ENCODE measurements at regions not wholly inside any gene's neighbourhood (a gene's known extent, or its start where the extent isn't known, plus 50 kb on each side); places are given as distances from the start of the nearest gene placed in this dataset.

GRCh38 chr16:26642047-26642664 is 424.6 kb upstream of the C16orf82 start:
- no peak overlapping the region for H3K9ac ChIP-seq (ENCODE audit: low read length)
- no peak overlapping the region for H3K4me3 ChIP-seq (ENCODE audit: low read length)
- DNase-seq (ENCODE audit: low read depth), result no peak
- H3K36me3 ChIP-seq (ENCODE audit: control insufficient read depth, insufficient read depth, low read length, severe bottlenecking), result no peaks in the 10 kb centered on the region
- H3K4me1 ChIP-seq (ENCODE audit: control insufficient read depth, insufficient read depth, low read length), result no peaks in the 10 kb centered on the region
- H3K9me3 ChIP-seq (ENCODE audit: control insufficient read depth, low read length), result no peaks in the 10 kb centered on the region
- H3K27me3 ChIP-seq (replicated peaks; ENCODE audit: control insufficient read depth, insufficient read depth, low read length), result peaks cover 13% of the 10 kb centered on the region

- Histone ChIP-seq H3K4me3 (ENCODE audit: low read length) (no peak overlapping the region), H3K27me3 (replicated peaks; ENCODE audit: control insufficient read depth, insufficient read depth, low read length) (peaks cover 17% of the 10 kb centered on the region), H3K9ac (ENCODE audit: low read length) (no peak overlapping the region), H3K36me3 (ENCODE audit: control insufficient read depth, insufficient read depth, low read length, severe bottlenecking) (no peaks in the 10 kb centered on the region), H3K4me1 (ENCODE audit: control insufficient read depth, insufficient read depth, low read length) (no peaks in the 10 kb centered on the region), H3K9me3 (ENCODE audit: control insufficient read depth, low read length) (no peaks in the 10 kb centered on the region)
- no peak for DNase-seq (ENCODE audit: low read depth)
Measured at GRCh38 chr16:26643519-26643918, 423.2 kb upstream of the C16orf82 start.

GRCh38 chr16:26644912-26645543 is 421.7 kb upstream of the C16orf82 start:
- DNase-seq (ENCODE audit: low read depth), result no peak

GRCh38 chr16:26645614-26646013 is 421.1 kb upstream of the C16orf82 start:
- Histone ChIP-seq H3K27me3 (replicated peaks; ENCODE audit: control insufficient read depth, insufficient read depth, low read length) (peaks cover 17% of the 10 kb centered on the region), H3K4me3 (ENCODE audit: low read length) (no peak overlapping the region), H3K9ac (ENCODE audit: low read length) (no peak overlapping the region), H3K36me3 (ENCODE audit: control insufficient read depth, insufficient read depth, low read length, severe bottlenecking) (no peaks in the 10 kb centered on the region), H3K4me1 (ENCODE audit: control insufficient read depth, insufficient read depth, low read length) (no peaks in the 10 kb centered on the region), H3K9me3 (ENCODE audit: control insufficient read depth, low read length) (no peaks in the 10 kb centered on the region)
- DNase-seq (ENCODE audit: low read depth), result no peak

More at GRCh38 chr16:26644912-26645543, 421.7 kb upstream of the C16orf82 start:
- Histone ChIP-seq H3K27me3 (replicated peaks; ENCODE audit: control insufficient read depth, insufficient read depth, low read length) (peaks cover 17% of the 10 kb centered on the region), H3K4me3 (ENCODE audit: low read length) (no peak overlapping the region), H3K9ac (ENCODE audit: low read length) (no peak overlapping the region), H3K4me1 (ENCODE audit: control insufficient read depth, insufficient read depth, low read length) (no peaks in the 10 kb centered on the region), H3K36me3 (ENCODE audit: control insufficient read depth, insufficient read depth, low read length, severe bottlenecking) (no peaks in the 10 kb centered on the region), H3K9me3 (ENCODE audit: control insufficient read depth, low read length) (no peaks in the 10 kb centered on the region)

GRCh38 chr16:26647870-26648269 is 418.9 kb upstream of the C16orf82 start:
- Histone ChIP-seq H3K9ac (ENCODE audit: low read length) (no peak overlapping the region), H3K36me3 (ENCODE audit: control insufficient read depth, insufficient read depth, low read length, severe bottlenecking) (no peaks in the 10 kb centered on the region), H3K27me3 (replicated peaks; ENCODE audit: control insufficient read depth, insufficient read depth, low read length) (peaks cover 14% of the 10 kb centered on the region), H3K9me3 (ENCODE audit: control insufficient read depth, low read length) (peaks cover 3% of the 10 kb centered on the region), H3K4me3 (ENCODE audit: low read length) (no peak overlapping the region), H3K4me1 (ENCODE audit: control insufficient read depth, insufficient read depth, low read length) (no peaks in the 10 kb centered on the region)
- no peak for DNase-seq (ENCODE audit: low read depth)

GRCh38 chr16:26648851-26649250 is 417.9 kb upstream of the C16orf82 start:
- H3K4me1 ChIP-seq (ENCODE audit: control insufficient read depth, insufficient read depth, low read length), result no peaks in the 10 kb centered on the region
- no peaks in the 10 kb centered on the region for H3K36me3 ChIP-seq (ENCODE audit: control insufficient read depth, insufficient read depth, low read length, severe bottlenecking)
- peaks cover 14% of the 10 kb centered on the region for H3K27me3 ChIP-seq (replicated peaks; ENCODE audit: control insufficient read depth, insufficient read depth, low read length)
- H3K9me3 ChIP-seq (ENCODE audit: control insufficient read depth, low read length), result peaks cover 3% of the 10 kb centered on the region
- H3K9ac ChIP-seq (ENCODE audit: low read length), result no peak overlapping the region
- no peak overlapping the region for H3K4me3 ChIP-seq (ENCODE audit: low read length)
- no peak for DNase-seq (ENCODE audit: low read depth)

- H3K27me3 ChIP-seq (replicated peaks; ENCODE audit: control insufficient read depth, insufficient read depth, low read length), result peaks cover 14% of the 10 kb centered on the region
- H3K4me3 ChIP-seq (ENCODE audit: low read length), result no peak overlapping the region
- peaks cover 3% of the 10 kb centered on the region for H3K9me3 ChIP-seq (ENCODE audit: control insufficient read depth, low read length)
- no peaks in the 10 kb centered on the region for H3K4me1 ChIP-seq (ENCODE audit: control insufficient read depth, insufficient read depth, low read length)
- DNase-seq (ENCODE audit: low read depth), result no peak
- no peak overlapping the region for H3K9ac ChIP-seq (ENCODE audit: low read length)
- H3K36me3 ChIP-seq (ENCODE audit: control insufficient read depth, insufficient read depth, low read length, severe bottlenecking), result no peaks in the 10 kb centered on the region
Measured at GRCh38 chr16:26649381-26650045, 417.2 kb upstream of the C16orf82 start.

GRCh38 chr16:26651464-26651863 is 415.3 kb upstream of the C16orf82 start:
- Histone ChIP-seq H3K9me3 (ENCODE audit: control insufficient read depth, low read length) (peaks cover 8% of the 10 kb centered on the region), H3K4me1 (ENCODE audit: control insufficient read depth, insufficient read depth, low read length) (no peaks in the 10 kb centered on the region), H3K4me3 (ENCODE audit: low read length) (no peak overlapping the region), H3K9ac (ENCODE audit: low read length) (no peak overlapping the region), H3K36me3 (ENCODE audit: control insufficient read depth, insufficient read depth, low read length, severe bottlenecking) (no peaks in the 10 kb centered on the region), H3K27me3 (replicated peaks; ENCODE audit: control insufficient read depth, insufficient read depth, low read length) (peaks cover 8% of the 10 kb centered on the region)
- DNase-seq (ENCODE audit: low read depth), result no peak

GRCh38 chr16:26651884-26652283 is 414.8 kb upstream of the C16orf82 start:
- no peaks in the 10 kb centered on the region for H3K4me1 ChIP-seq (ENCODE audit: control insufficient read depth, insufficient read depth, low read length)
- H3K9ac ChIP-seq (ENCODE audit: low read length), result no peak overlapping the region
- peaks cover 5% of the 10 kb centered on the region for H3K27me3 ChIP-seq (replicated peaks; ENCODE audit: control insufficient read depth, insufficient read depth, low read length)
- H3K4me3 ChIP-seq (ENCODE audit: low read length), result no peak overlapping the region
- H3K9me3 ChIP-seq (ENCODE audit: control insufficient read depth, low read length), result peaks cover 12% of the 10 kb centered on the region
- DNase-seq (ENCODE audit: low read depth), result no peak
- no peaks in the 10 kb centered on the region for H3K36me3 ChIP-seq (ENCODE audit: control insufficient read depth, insufficient read depth, low read length, severe bottlenecking)

GRCh38 chr16:26658486-26658885 is 408.2 kb upstream of the C16orf82 start:
- Histone ChIP-seq H3K9ac (ENCODE audit: low read length) (no peak overlapping the region), H3K36me3 (ENCODE audit: control insufficient read depth, insufficient read depth, low read length, severe bottlenecking) (no peaks in the 10 kb centered on the region)
- no peak for DNase-seq (ENCODE audit: low read depth)

GRCh38 chr16:26658915-26659314 is 407.8 kb upstream of the C16orf82 start:
- H3K27me3 ChIP-seq (replicated peaks; ENCODE audit: control insufficient read depth, insufficient read depth, low read length), result no peaks in the 10 kb centered on the region

More at GRCh38 chr16:26658486-26658885, 408.2 kb upstream of the C16orf82 start:
- Histone ChIP-seq H3K4me3 (ENCODE audit: low read length) (no peak overlapping the region), H3K4me1 (ENCODE audit: control insufficient read depth, insufficient read depth, low read length) (no peaks in the 10 kb centered on the region), H3K27me3 (replicated peaks; ENCODE audit: control insufficient read depth, insufficient read depth, low read length) (no peaks in the 10 kb centered on the region), H3K9me3 (ENCODE audit: control insufficient read depth, low read length) (peaks cover 15% of the 10 kb centered on the region)

More at GRCh38 chr16:26658915-26659314, 407.8 kb upstream of the C16orf82 start:
- Histone ChIP-seq H3K36me3 (ENCODE audit: control insufficient read depth, insufficient read depth, low read length, severe bottlenecking) (no peaks in the 10 kb centered on the region), H3K4me1 (ENCODE audit: control insufficient read depth, insufficient read depth, low read length) (no peaks in the 10 kb centered on the region), H3K9me3 (ENCODE audit: control insufficient read depth, low read length) (peaks cover 15% of the 10 kb centered on the region), H3K4me3 (ENCODE audit: low read length) (no peak overlapping the region), H3K9ac (ENCODE audit: low read length) (no peak overlapping the region)
- no peak for DNase-seq (ENCODE audit: low read depth)

Measured in adipocyte (in vitro differentiated cells).